HS-27A (cell line): ENCODE measurements at regions not wholly inside any gene's neighbourhood (a gene's known extent, or its start where the extent isn't known, plus 50 kb on each side); places are given as distances from the start of the nearest gene placed in this dataset.
"Not testable (repeated sequence)": the region's sequence is repeated elsewhere in the genome, so short reads cannot be mapped to it uniquely, and the experiment has no call there.

Experiments used
- DNase-seq: peaks from one replicate; pipeline ENCODE4 v3.0.0-alpha.2; 2012; ENCODE audit warnings: low read depth, missing footprints

- DNase-seq = no peak
Measured at GRCh38 chr9:84504360-84504759, 163.8 kb upstream of the SLC28A3 start.

GRCh38 chr9:84511651-84512050, 157.9 kb upstream of the NTRK2 start:
- no peak for DNase-seq

- DNase-seq = no peak
Measured at GRCh38 chr9:84512493-84512892, 157.0 kb upstream of the NTRK2 start.

GRCh38 chr9:84513473-84513872, 156.1 kb upstream of the NTRK2 start:
- no peak for DNase-seq

GRCh38 chr9:84513979-84514378, 155.6 kb upstream of the NTRK2 start:
- DNase-seq = no peak

GRCh38 chr9:84514421-84514820, 155.1 kb upstream of the NTRK2 start:
- DNase-seq = no peak

- DNase-seq = no peak
Measured at GRCh38 chr9:84517026-84517425, 152.5 kb upstream of the NTRK2 start.

GRCh38 chr9:84519413-84519812, 150.1 kb upstream of the NTRK2 start:
- no peak for DNase-seq

- no peak for DNase-seq
Measured at GRCh38 chr9:84521208-84521607, 148.3 kb upstream of the NTRK2 start.

GRCh38 chr9:84526211-84526610, 143.3 kb upstream of the NTRK2 start:
- DNase-seq = not testable (repeated sequence)

- not testable (repeated sequence) for DNase-seq
Measured at GRCh38 chr9:84527060-84527720, 142.3 kb upstream of the NTRK2 start.

GRCh38 chr9:84535973-84536372, 133.6 kb upstream of the NTRK2 start:
- not testable (repeated sequence) for DNase-seq

GRCh38 chr9:84538879-84539278, 130.7 kb upstream of the NTRK2 start:
- no peak for DNase-seq

GRCh38 chr9:84542554-84542953, 127.0 kb upstream of the NTRK2 start:
- no peak for DNase-seq

GRCh38 chr9:84554069-84554664, 115.4 kb upstream of the NTRK2 start:
- no peak for DNase-seq

GRCh38 chr9:84556556-84556955, 113.0 kb upstream of the NTRK2 start:
- no peak for DNase-seq

- no peak for DNase-seq
Measured at GRCh38 chr9:84557751-84558150, 111.8 kb upstream of the NTRK2 start.

GRCh38 chr9:84563691-84564090, 105.8 kb upstream of the NTRK2 start:
- no peak for DNase-seq

- no peak for DNase-seq
Measured at GRCh38 chr9:84567805-84568204, 101.7 kb upstream of the NTRK2 start.

- no peak for DNase-seq
Measured at GRCh38 chr9:84570482-84571154, 98.9 kb upstream of the NTRK2 start.

- no peak for DNase-seq
Measured at GRCh38 chr9:84573083-84573482, 96.4 kb upstream of the NTRK2 start.

GRCh38 chr9:84575705-84576104, 93.8 kb upstream of the NTRK2 start:
- DNase-seq = no peak

- no peak for DNase-seq
Measured at GRCh38 chr9:84583866-84584265, 85.7 kb upstream of the NTRK2 start.

GRCh38 chr9:84586662-84587061, 82.9 kb upstream of the NTRK2 start:
- no peak for DNase-seq
